ENCODE measurements at regions not wholly inside any gene's neighbourhood (a gene's known extent, or its start where the extent isn't known, plus 50 kb on each side); places are given as distances from the start of the nearest gene placed in this dataset.

DNA sequence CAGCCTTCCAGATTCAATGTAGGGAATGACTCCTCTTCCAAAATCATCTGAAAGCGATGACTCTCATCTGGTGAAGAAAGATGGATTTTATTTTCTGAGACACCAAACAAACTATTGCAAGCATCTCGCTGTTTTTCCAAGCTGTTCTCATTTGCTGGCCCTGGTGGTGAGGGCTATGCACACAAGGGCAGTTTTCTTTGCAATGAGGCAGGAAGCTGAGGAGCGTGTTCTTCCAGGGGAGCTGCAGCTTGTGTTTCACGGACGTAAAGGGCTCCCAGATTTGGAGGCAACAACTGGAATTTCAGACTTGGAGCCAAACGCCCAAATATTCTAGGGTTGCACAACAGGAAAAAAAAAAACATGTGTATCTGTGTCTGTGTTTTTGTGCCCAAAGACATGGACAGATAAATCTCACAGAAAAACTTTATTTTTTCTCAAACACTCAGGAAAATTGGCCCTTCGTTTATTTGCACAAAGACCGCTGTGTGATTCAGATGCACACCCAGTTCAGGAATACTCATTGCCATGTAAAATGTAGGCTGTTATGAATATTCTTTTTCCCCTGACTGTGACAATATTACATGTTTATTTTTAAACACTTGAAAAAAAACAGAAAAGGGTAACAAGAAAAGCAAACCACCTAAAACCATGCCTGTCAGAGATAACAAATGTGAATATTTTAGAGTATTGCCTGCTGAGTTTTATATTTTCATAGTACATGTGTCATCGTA is 151.3 kb downstream of the GAS1 start:
- peak; percentile 81 to 86 for DNase-seq

DNA sequence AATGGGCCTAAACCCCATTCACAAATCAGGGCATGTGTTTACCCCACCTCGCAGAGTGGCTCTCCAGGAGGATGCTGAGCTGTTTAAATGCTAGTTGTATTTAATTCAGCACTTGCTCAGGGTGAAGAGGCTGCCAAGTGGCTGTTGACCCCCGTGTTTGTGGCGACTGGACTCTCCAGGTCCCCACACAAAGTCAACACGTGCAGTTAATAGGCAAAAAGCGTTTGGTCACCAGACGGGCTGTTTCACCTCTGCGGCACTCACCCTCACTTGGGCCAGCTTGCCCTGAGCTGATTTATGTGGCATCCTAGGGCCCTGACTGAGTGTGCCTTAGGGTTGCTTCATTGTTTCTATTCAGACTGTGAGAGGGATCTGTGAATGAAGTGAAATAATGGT is 152.3 kb downstream of the GAS1 start:
- no peak for DNase-seq

DNA sequence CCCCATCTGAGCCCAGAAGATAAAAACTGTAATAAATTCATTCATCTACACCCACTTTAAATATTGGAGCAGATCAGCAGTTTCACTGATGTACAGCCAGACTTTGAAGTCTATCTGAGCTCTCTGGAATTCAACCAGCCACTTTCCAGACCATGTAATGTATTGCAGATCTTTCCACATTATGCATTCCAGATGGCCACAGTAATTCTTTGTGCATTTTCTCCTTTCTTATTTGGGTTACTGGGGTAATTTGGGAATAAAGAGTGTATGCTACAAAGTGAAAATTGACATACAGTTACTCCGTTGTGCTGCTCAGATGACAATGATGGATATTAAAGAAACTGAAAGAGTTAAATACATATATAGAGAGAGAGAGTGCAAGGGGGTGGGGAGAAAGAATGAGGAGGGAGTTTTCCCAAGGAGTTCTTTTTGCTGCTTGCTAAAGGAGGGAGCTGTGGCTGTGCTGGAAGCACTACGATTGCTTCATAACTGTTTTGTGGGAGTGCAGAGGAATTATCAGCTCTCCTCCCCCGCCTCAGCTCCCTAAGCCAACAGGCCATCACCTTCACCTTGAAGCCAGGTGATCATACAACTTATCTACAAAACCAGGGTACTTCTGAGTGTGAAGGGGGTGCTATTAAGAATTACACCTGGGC is 152.8 kb downstream of the GAS1 start:
- DNase-seq: peak; percentile 77 to 86

DNA sequence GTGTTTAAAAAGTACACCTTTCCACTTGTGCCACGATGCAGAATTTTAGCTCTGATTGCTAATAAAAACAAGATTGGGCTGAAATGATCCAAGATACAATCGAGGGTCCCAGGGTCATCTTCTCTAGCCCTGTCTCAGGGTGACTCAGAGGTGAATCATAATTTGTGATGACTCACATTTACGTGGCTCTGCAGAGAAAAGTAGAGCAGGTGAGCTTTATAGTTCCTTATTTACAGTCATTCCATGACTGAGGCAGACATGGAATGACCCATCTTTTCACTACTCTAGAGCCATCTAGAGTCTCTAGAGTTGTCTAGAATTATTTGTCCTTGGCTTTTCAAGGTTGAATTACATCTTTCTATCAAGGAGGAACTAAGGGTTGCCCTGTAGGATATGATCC is 155.2 kb downstream of the GAS1 start:
- no peak for DNase-seq

- no peak for DNase-seq
Measured at GRCh38 chr9:86790805-86791204, 156.5 kb downstream of the GAS1 start.

DNA sequence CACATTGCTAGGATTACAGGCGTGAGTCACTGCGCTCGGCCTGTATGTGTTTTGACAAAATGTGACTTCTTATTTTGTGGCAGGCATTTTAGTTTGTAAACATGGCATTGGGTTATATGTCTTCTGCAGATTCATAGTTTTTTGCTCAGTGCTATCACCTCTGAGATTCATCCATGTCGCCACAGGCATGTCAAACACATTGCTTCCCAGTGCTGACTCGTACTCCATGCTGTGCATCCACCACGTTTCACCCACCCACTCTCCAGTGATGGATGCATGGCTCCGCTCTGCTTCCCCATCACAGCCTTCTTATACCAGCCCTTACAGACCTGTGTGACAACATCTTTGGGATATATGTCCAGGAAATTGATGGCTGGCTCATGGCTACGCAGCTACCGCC is 158.8 kb downstream of the GAS1 start:
- no peak for DNase-seq

GRCh38 chr9:86783884-86784283 is 163.4 kb downstream of the GAS1 start:
- peak in 1 of 2 donors; percentile 69 for DNase-seq

DNA sequence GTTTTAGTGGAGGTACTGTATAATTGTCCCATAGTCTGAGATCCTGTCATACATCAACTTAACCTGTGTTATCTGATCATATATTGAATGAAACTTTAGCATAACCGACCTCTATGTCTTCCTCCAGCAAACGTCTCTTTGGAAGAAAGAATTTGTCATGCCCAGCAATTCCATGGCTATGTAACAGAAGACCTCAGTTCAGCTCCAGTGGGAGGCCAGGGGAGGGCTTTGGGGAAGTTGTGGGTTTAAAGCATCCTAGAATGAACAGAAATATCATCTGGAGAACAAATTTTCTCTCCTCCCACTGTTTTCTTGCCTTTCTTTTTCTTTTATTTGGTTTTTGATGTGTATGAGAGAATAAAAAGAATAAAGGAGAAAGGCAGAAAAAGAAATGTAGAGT is 164.5 kb downstream of the GAS1 start:
- DNase-seq: no peak

DNA sequence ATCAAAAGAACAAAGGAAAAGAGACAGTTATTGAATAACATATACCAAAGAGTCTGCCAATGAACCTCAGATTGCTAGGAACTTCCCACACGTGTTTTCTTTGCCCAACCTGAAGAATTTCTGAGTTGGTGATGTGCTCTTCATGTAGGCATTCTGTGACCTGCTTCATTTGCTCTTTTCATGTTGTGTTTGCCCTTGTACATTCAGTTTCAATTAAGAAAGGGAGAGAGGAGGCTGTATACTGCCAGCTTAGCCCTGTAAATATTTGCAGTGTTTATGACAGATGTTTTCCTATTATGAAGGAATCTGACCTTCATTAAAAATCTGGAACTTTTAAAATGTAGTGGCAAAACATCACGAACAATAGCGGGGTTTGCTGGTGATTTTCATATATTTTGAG is 168.5 kb downstream of the GAS1 start:
- no peak for DNase-seq

DNA sequence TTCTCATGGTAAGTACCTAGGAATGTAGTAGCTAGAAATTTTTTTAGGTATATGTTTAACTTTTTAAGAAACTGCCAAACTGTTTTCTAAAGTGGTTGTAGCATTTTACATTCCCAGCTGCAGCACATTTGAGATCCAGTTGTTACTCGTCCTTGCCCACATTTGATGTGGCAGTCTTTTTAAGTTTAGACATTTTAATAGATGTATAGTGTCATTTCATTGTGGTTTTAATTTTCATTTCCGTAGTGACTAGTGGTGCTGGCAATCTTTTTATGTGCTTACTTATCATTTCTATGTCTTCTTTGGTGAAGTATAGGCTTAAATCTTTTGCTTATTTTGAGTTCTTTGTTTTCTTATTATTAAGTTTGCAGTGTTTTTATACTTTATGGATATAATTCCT is 171.6 kb downstream of the GAS1 start:
- no peak for DNase-seq

GRCh38 chr9:86774116-86774515 is 173.2 kb downstream of the GAS1 start:
- no peak for DNase-seq

DNA sequence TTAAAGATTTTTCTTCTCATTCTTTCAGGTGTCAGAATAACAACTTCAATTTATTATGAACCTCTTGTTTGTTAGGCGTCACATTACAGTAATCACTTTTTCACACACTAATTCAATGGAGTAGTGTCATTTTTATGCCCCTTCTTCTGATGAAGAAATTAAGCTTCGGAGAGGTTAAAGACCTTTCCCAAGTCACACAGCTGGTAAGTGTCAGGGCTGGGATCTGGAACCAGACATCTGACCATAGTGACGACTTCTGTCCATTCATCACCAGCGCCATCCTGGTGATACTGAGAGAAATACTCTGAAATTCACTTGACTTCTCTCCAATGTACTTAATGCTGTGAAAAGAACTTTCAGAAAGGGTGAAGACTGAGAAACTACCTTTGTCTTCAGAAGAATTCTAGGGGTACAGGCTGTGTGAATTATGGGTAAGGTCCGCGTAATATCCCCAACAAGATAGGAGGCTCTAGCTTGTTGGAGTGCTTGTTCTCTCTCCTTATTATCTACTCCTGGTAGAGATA is 173.8 kb downstream of the GAS1 start:
- no peak for DNase-seq

DNA sequence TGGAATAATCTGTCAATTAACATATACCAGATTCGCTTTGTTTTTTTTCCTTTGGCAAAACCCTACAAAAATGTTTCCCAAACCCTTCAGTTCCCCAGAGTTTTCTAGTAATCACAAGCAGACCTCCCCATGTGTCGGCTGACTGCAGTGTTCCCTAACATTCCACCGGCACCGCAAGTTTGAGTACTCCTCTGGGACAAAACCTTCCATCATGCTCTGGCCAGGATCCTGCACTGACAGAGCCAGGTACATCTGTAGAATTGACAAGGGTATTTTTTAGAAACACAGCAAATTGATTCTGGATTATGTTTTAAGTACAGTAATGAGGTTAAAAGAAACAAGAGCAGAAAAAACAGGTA is 174.7 kb downstream of the GAS1 start:
- DNase-seq: no peak

DNA sequence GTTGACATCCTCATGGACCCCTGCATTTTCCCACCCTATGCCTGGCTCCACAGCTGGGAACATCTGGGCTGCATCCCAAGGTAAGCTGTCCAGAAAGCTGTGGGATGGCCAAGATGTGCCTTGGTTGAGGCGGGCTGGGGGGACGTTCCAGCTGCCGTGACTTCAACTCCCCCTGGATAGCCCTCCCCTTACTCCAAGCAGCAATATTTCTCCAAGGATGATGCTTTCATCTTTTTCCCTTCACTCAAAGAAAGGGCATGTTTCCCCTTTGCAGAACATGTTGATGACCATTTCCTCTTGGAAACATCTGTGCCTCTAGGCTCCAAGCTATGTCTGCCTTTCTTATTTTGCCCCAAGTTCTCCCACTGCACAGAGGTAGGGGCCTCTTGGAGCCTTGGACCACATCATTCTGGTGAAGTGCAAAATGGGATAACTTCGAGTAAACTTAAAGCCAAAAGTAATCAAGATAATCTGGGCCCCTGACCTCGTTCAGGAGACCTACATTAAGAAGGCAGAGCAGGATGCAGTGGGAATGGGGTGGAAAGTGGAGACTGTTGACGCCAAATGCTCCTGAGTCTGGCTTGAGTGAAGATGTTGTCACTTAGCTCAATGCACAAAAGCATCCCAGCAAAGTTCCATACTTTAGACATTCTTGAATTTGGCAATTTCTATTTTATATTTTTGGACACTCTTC is 175.2 kb downstream of the GAS1 start:
- DNase-seq: no peak

DNA sequence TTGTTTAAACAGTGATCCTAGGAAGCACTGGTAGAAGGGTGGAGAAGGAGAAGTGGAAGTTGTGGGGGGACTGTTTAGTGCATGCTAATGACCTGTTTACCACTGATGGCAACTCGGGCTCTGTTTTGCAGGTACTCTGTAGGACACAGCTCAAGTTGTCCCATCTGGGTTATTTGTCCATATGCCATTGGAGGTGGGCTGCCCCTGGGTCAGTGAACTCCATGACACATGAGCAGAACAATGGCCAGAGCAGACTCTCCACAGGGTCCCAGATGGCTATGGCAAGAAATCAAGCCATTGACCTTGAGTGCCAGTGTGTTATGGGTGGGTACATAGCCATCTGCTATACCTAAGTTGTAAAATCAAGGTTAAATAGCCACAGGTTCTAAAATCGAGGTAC is 175.9 kb downstream of the GAS1 start:
- DNase-seq: no peak

GRCh38 chr9:86768709-86769108 is 178.6 kb downstream of the GAS1 start:
- DNase-seq: no peak

- DNase-seq: no peak
Measured at GRCh38 chr9:86768020-86768419, 179.3 kb downstream of the GAS1 start.

- DNase-seq: no peak
Measured at GRCh38 chr9:86767373-86767772, 179.9 kb downstream of the GAS1 start.

- DNase-seq: no peak
Measured at GRCh38 chr9:86766912-86767311, 180.4 kb downstream of the GAS1 start.

DNA sequence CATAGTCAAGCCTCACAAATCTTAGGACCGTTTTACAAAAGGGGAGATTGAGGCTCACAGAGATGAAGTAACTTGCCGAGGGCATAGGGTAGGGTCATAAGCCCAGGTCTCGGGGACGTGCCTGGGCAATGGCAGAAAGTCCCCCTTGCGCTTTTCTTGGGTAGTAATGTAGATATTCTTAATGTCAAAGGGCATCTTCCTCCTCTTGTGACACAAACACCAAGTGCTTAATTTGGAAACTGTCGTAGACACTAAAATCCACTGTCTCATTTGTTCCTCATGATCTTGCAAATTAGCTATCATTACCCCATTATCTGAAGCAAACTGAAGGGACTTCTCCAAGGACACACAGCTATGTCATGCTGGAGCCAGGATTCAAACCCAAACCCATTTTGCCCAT is 180.8 kb downstream of the GAS1 start:
- no peak for DNase-seq

DNA sequence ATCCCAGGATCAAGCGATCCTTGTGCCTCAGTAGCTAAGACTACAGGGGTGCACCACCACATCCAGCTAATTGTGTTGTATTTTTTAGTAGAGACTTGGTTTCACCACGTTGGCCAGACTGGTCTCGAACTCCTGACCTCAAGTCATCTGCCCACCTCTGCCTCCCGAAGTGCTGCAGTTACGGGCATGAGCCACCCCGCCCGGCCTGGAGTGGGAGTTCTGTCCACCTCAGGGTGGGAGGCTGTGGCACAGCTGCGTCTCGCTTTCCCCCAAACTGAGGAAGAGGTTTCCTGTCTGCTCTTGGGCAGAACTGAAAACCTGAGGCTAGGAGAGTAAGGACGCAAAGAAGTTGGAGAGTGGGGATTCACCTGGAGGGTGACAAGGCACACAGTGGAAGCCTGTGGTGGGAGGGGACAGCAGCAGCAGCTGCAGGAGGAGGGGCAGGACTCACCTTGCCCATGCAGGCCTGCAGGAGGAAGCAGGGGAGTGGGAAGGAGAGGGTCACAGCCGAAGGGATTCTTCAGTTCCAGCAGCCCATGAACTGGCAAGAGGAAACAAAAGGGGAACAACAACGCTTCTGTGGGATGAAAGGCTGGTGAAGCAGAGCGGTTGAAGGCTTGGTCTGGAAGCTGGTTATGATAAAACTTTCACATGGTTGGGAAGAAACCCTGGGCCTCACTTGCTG is 181.4 kb downstream of the GAS1 start:
- DNase-seq: no peak

GRCh38 chr9:86764671-86765343 is 182.5 kb downstream of the GAS1 start:
- DNase-seq: no peak

All from right lung (tissue), 2 donors.